Panc1 (cell line): ENCODE measurements at regions not wholly inside any gene's neighbourhood (a gene's known extent, or its start where the extent isn't known, plus 50 kb on each side); places are given as distances from the start of the nearest gene placed in this dataset.

Source experiments
- ATAC-seq: fragments of 200-7000 bp; cut with Tn5 transposase; 2 replicates; pipeline ENCODE4 v1.9.1; 2020; ENCODE audit warnings: mild to moderate bottlenecking, moderate library complexity
- BruUV-seq: library from RNA; stranded (reverse); fragments of 400-500 nt; replicated peaks from 2 replicates; lab custom pipeline; 2021; lab: Mats Ljungman, UMichigan
- CTCF ChIA-PET: fragments of 300-600 bp; sonication (Branson Sonifier 250); formaldehyde crosslinking; loops from one replicate; lab custom pipeline; 2022; ENCODE audit warnings: antibody characterized with exemption; lab: Charles Lee
- POLR2A ChIA-PET: fragments of 300-600 bp; sonication (Branson Sonifier 250); formaldehyde crosslinking; loops from one replicate; lab custom pipeline; 2022; ENCODE audit warnings: antibody characterized with exemption; lab: Charles Lee
- DNase-seq: peaks from one replicate; pipeline ENCODE4 v3.0.0-alpha.2; 2010; ENCODE audit warnings: low read depth, low spot score
- H3K27ac ChIP-seq: 2 replicates; pipeline ENCODE4 v1.5.1; 2011; ENCODE audit warnings: mild to moderate bottlenecking, low read length, inconsistent platforms
- H3K27me3 ChIP-seq: fragments of 200-500 bp; sonication (Bioruptor generic); 2 replicates; pipeline ENCODE4 v1.6.0; 2014; ENCODE audit warnings: low read length, inconsistent platforms; ENCODE audit not compliant: control insufficient read depth, insufficient read depth
- H3K36me3 ChIP-seq: fragments of 200-500 bp; sonication (Bioruptor generic); 2 replicates; pipeline ENCODE4 v1.5.1; 2014; ENCODE audit warnings: inconsistent platforms, mild to moderate bottlenecking, low read length, moderate library complexity; ENCODE audit not compliant: control insufficient read depth, insufficient read depth
- H3K4me1 ChIP-seq: 2 replicates; pipeline ENCODE4 v1.5.1; 2011; ENCODE audit warnings: inconsistent platforms, mild to moderate bottlenecking, low read length, moderate library complexity; ENCODE audit not compliant: control insufficient read depth, insufficient read depth
- H3K4me3 ChIP-seq, 2 experiments: 2 replicates each; pipeline ENCODE4 v1.5.1; 2011 to 2012; ENCODE audit warnings: low read depth in 2 of 2, low read length in 2 of 2, mild to moderate bottlenecking in 2 of 2, inconsistent platforms in 1 of 2, moderate library complexity in 1 of 2
- H3K9me3 ChIP-seq: fragments of 200-500 bp; sonication (Bioruptor generic); 2 replicates; pipeline ENCODE4 v1.5.1; 2014; ENCODE audit warnings: low read depth, mild to moderate bottlenecking, inconsistent platforms, low read length, moderate library complexity; ENCODE audit not compliant: control insufficient read depth, insufficient read depth
- CTCF ChIP-seq: fragments of 450-650 bp; IDR thresholded peaks from 2 replicates; pipeline ENCODE4 v1.5.1; 2017; ENCODE audit warnings: mild to moderate bottlenecking
- POLR2AphosphoS5 ChIP-seq: IDR thresholded peaks from 2 replicates; pipeline ENCODE4 v1.6.1; 2012; ENCODE audit warnings: mild to moderate bottlenecking, low read depth, low read length, moderate library complexity
- SIN3A ChIP-seq: IDR thresholded peaks from 2 replicates; pipeline ENCODE4 v1.6.1; 2012; ENCODE audit warnings: low read depth, mild to moderate bottlenecking, low read length, moderate library complexity, borderline replicate concordance; ENCODE audit not compliant: insufficient read depth
- TCF7L2 ChIP-seq: IDR thresholded peaks from 2 replicates; pipeline ENCODE4 v1.6.1; 2011; ENCODE audit warnings: mild to moderate bottlenecking, low read depth, low read length, inconsistent platforms
- in situ Hi-C: cut with HindIII; loops from 2 replicates; pipeline ENCODE4 v1.10.0; 2016; ENCODE audit warnings: low sequenced_read_pairs, low pct_unique_long_range_greater_than_20kb
- intact Hi-C: fragments of 100-400 bp; cut with micrococcal nuclease; formaldehyde crosslinking; loops from one replicate; pipeline ENCODE4 v1.10.0; 2022; ENCODE audit not compliant: unreplicated experiment
- TF ChIP-seq, protein P1 (sequence below), 2 experiments: IDR thresholded peaks; 2 replicates each; pipeline ENCODE4 v1.6.1; 2011 to 2012; ENCODE audit warnings: low read depth in 2 of 2, control low read depth in 1 of 2, low read length in 1 of 2, mild to moderate bottlenecking in 1 of 2, moderate library complexity in 1 of 2; ENCODE audit not compliant: insufficient read depth in 1 of 2

DNA sequence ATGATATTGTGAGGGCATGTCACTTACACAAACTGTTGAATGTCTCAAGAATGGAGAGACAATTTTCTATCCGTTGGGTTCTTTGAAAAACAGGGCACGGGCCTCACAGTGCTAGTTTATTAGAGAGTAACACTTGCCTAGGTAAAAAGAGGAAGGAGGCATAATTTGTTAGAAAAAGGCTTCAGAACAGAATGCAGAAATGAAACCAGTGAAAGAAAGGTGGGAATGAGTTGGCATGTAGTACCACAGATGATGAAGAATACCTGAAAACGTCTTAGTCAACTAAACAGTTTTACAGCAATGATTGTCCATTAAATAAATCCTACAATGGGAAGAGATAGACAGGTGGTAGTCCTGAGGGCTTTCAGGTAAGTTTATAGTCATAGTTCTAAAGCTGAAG lies 1399.7 kb upstream of the CADM2 start:
- intact Hi-C loops: no loop called here
- H3K36me3 ChIP-seq: no peaks in the 10 kb centered on the region; the same call in 1 of the 2 replicates
- H3K4me3 ChIP-seq: no peak overlapping the region
- no TSS peak for BruUV-seq
- no peak for TF ChIP-seq TCF7L2
- TF ChIP-seq POLR2AphosphoS5: no peak
- TF ChIP-seq CTCF: no peak
- TF ChIP-seq SIN3A: no peak
- TF ChIP-seq, protein P1, sequence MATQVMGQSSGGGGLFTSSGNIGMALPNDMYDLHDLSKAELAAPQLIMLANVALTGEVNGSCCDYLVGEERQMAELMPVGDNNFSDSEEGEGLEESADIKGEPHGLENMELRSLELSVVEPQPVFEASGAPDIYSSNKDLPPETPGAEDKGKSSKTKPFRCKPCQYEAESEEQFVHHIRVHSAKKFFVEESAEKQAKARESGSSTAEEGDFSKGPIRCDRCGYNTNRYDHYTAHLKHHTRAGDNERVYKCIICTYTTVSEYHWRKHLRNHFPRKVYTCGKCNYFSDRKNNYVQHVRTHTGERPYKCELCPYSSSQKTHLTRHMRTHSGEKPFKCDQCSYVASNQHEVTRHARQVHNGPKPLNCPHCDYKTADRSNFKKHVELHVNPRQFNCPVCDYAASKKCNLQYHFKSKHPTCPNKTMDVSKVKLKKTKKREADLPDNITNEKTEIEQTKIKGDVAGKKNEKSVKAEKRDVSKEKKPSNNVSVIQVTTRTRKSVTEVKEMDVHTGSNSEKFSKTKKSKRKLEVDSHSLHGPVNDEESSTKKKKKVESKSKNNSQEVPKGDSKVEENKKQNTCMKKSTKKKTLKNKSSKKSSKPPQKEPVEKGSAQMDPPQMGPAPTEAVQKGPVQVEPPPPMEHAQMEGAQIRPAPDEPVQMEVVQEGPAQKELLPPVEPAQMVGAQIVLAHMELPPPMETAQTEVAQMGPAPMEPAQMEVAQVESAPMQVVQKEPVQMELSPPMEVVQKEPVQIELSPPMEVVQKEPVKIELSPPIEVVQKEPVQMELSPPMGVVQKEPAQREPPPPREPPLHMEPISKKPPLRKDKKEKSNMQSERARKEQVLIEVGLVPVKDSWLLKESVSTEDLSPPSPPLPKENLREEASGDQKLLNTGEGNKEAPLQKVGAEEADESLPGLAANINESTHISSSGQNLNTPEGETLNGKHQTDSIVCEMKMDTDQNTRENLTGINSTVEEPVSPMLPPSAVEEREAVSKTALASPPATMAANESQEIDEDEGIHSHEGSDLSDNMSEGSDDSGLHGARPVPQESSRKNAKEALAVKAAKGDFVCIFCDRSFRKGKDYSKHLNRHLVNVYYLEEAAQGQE (IDR thresholded peaks at IDR 0.05; ENCODE audit: insufficient read depth in 1 of 2, low read depth in 2 of 2, low read length in 1 of 2): no peak
- no peak for DNase-seq
- no peaks in the 10 kb centered on the region for H3K9me3 ChIP-seq
- no peak overlapping the region for H3K27ac ChIP-seq
- ChIA-PET CTCF (no interaction called here), POLR2A (no interaction called here)
- no peak for ATAC-seq
- in situ Hi-C loops: no loop called here
- H3K27me3 ChIP-seq: no peaks in the 10 kb centered on the region
- H3K4me1 ChIP-seq: no peaks in the 10 kb centered on the region

GRCh38 chr3:83567935-83568334 lies 1390.9 kb upstream of the CADM2 start:
- CTCF ChIA-PET: no interaction called here
- ATAC-seq: no peak

More at GRCh38 chr3:83567935-83568334, 1390.9 kb upstream of the CADM2 start:
- Histone ChIP-seq H3K27me3 (no peaks in the 10 kb centered on the region), H3K4me3 (no peak overlapping the region), H3K4me1 (no peaks in the 10 kb centered on the region), H3K27ac (no peak overlapping the region), H3K36me3 (no peaks in the 10 kb centered on the region), H3K9me3 (no peaks in the 10 kb centered on the region)
- DNase-seq: no peak
- POLR2A ChIA-PET: no interaction called here
- intact Hi-C loops: no loop called here
- in situ Hi-C loops: no loop called here
- TF ChIP-seq SIN3A: no peak
- TF ChIP-seq TCF7L2: no peak
- TF ChIP-seq, protein P1 (IDR thresholded peaks at IDR 0.05; ENCODE audit: insufficient read depth in 1 of 2, low read depth in 2 of 2, low read length in 1 of 2): no peak
- no peak for TF ChIP-seq CTCF
- no peak for TF ChIP-seq POLR2AphosphoS5
- no TSS peak for BruUV-seq
